ENCODE measurements at regions not wholly inside any gene's neighbourhood (a gene's known extent, or its start where the extent isn't known, plus 50 kb on each side); places are given as distances from the start of the nearest gene placed in this dataset.

DNA sequence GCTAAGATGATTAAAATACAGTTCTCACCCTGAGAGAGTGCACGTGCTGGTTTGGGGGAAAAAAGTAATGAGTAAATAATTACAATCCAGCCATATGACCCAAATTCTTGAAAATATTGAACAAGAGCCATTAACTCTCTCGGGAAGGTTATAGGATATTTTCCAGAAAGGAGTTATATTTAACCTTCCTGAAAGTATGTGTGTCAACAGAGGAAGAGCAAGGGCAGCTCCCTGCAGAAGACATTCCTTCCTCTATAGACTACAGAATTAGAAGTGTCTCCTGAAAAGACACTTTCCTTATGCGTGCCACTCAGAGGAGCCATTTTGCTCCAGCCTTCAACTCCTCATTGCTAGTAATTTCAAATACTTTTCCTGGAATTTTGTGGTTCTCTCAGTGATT, 648.7 kb downstream of the USP25 start:
- no peaks in the 10 kb centered on the region for H3K4me1 ChIP-seq (ENCODE audit: control insufficient read depth in 1 of 2, insufficient read depth in 2 of 2, low read length in 2 of 2)
- peaks cover 0 to 5% of the 10 kb centered on the region in 2 donors for H3K9me3 ChIP-seq (ENCODE audit: control insufficient read depth in 1 of 2, low read length in 2 of 2)
- no peak overlapping the region for H3K9ac ChIP-seq (ENCODE audit: low read depth in 1 of 2, low read length in 2 of 2)
- H3K27me3 ChIP-seq (ENCODE audit: control insufficient read depth in 1 of 2, insufficient read depth in 2 of 2, low read length in 2 of 2) = no peaks in the 10 kb centered on the region
- no peaks in the 10 kb centered on the region for H3K36me3 ChIP-seq (ENCODE audit: control insufficient read depth in 1 of 2, insufficient read depth in 2 of 2, low read length in 2 of 2)
- H3K4me3 ChIP-seq (ENCODE audit: low read depth in 1 of 2, low read length in 2 of 2) = no peak overlapping the region
- no peak overlapping the region for H3K27ac ChIP-seq (ENCODE audit: low read depth, low read length)

GRCh38 chr21:16388291-16388690, 658.5 kb downstream of the USP25 start:
- Histone ChIP-seq H3K4me3 (ENCODE audit: low read depth in 1 of 2, low read length in 2 of 2) (no peak overlapping the region), H3K27ac (ENCODE audit: low read depth, low read length) (no peak overlapping the region), H3K9ac (ENCODE audit: low read depth in 1 of 2, low read length in 2 of 2) (no peak overlapping the region), H3K36me3 (ENCODE audit: control insufficient read depth in 1 of 2, insufficient read depth in 2 of 2, low read length in 2 of 2) (no peaks in the 10 kb centered on the region), H3K4me1 (ENCODE audit: control insufficient read depth in 1 of 2, insufficient read depth in 2 of 2, low read length in 2 of 2) (no peaks in the 10 kb centered on the region), H3K27me3 (ENCODE audit: control insufficient read depth in 1 of 2, insufficient read depth in 2 of 2, low read length in 2 of 2) (no peaks in the 10 kb centered on the region), H3K9me3 (ENCODE audit: control insufficient read depth in 1 of 2, low read length in 2 of 2) (peaks cover 8 to 10% of the 10 kb centered on the region in 2 donors)

- Histone ChIP-seq H3K27me3 (ENCODE audit: control insufficient read depth in 1 of 2, insufficient read depth in 2 of 2, low read length in 2 of 2) (no peaks in the 10 kb centered on the region), H3K4me1 (ENCODE audit: control insufficient read depth in 1 of 2, insufficient read depth in 2 of 2, low read length in 2 of 2) (no peaks in the 10 kb centered on the region), H3K9me3 (ENCODE audit: control insufficient read depth in 1 of 2, low read length in 2 of 2) (peaks cover 5 to 10% of the 10 kb centered on the region in 2 donors), H3K9ac (ENCODE audit: low read depth in 1 of 2, low read length in 2 of 2) (no peak overlapping the region), H3K27ac (ENCODE audit: low read depth, low read length) (no peak overlapping the region), H3K4me3 (ENCODE audit: low read depth in 1 of 2, low read length in 2 of 2) (no peak overlapping the region), H3K36me3 (ENCODE audit: control insufficient read depth in 1 of 2, insufficient read depth in 2 of 2, low read length in 2 of 2) (no peaks in the 10 kb centered on the region)
Measured at GRCh38 chr21:16388911-16389560, 659.3 kb downstream of the USP25 start.

DNA sequence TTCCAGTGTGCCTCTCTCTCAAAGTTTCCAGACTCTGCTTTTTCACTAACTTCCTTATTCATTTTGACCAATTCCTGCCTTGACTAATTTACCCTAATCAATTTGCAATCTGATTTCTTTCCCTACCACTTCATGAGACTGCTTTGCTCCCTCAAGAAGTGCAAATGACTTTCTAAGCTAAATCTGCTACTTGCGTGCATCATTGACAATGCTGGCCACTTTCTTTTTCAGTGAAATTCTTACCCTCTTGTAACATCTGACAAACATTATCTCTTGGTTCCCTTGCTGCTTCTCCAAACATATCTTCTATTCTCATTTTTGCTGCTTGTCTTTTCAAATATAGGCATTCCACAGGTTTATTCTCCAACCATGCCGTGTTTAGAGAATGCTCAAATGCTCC, 659.9 kb downstream of the USP25 start:
- Histone ChIP-seq H3K9ac (ENCODE audit: low read depth in 1 of 2, low read length in 2 of 2) (no peak overlapping the region), H3K36me3 (ENCODE audit: control insufficient read depth in 1 of 2, insufficient read depth in 2 of 2, low read length in 2 of 2) (no peaks in the 10 kb centered on the region), H3K9me3 (ENCODE audit: control insufficient read depth in 1 of 2, low read length in 2 of 2) (peaks cover 5 to 10% of the 10 kb centered on the region in 2 donors), H3K27ac (ENCODE audit: low read depth, low read length) (no peak overlapping the region), H3K4me3 (ENCODE audit: low read depth in 1 of 2, low read length in 2 of 2) (no peak overlapping the region), H3K27me3 (ENCODE audit: control insufficient read depth in 1 of 2, insufficient read depth in 2 of 2, low read length in 2 of 2) (no peaks in the 10 kb centered on the region), H3K4me1 (ENCODE audit: control insufficient read depth in 1 of 2, insufficient read depth in 2 of 2, low read length in 2 of 2) (no peaks in the 10 kb centered on the region)

DNA sequence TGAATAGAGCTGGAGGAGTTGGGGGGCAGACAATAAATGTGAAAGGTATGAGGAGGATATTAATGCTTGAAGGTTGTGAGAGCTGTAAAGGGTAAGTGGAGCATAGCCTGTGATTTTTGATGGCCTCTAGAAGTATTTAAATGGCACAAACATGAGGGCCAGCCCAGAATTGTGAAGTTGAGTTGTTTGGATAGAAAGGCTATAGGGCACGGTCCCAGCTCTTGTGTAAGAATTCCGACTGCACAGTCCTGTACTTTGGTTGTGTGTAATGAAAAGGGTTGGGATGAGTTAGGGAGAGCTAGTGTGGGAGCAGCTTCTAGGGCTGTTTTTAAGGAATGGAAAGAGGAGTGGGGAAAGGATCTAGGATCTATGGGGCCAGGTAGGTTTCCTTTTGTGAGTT, 665.5 kb downstream of the USP25 start:
- H3K27me3 ChIP-seq (ENCODE audit: control insufficient read depth in 1 of 2, insufficient read depth in 2 of 2, low read length in 2 of 2) = no peaks in the 10 kb centered on the region
- H3K36me3 ChIP-seq (ENCODE audit: control insufficient read depth in 1 of 2, insufficient read depth in 2 of 2, low read length in 2 of 2) = no peaks in the 10 kb centered on the region
- no peak overlapping the region for H3K4me3 ChIP-seq (ENCODE audit: low read depth in 1 of 2, low read length in 2 of 2)
- H3K9me3 ChIP-seq (ENCODE audit: control insufficient read depth in 1 of 2, low read length in 2 of 2) = peaks cover 5 to 8% of the 10 kb centered on the region in 2 donors
- no peaks in the 10 kb centered on the region for H3K4me1 ChIP-seq (ENCODE audit: control insufficient read depth in 1 of 2, insufficient read depth in 2 of 2, low read length in 2 of 2)
- no peak overlapping the region for H3K27ac ChIP-seq (ENCODE audit: low read depth, low read length)
- H3K9ac ChIP-seq (ENCODE audit: low read depth in 1 of 2, low read length in 2 of 2) = no peak overlapping the region

DNA sequence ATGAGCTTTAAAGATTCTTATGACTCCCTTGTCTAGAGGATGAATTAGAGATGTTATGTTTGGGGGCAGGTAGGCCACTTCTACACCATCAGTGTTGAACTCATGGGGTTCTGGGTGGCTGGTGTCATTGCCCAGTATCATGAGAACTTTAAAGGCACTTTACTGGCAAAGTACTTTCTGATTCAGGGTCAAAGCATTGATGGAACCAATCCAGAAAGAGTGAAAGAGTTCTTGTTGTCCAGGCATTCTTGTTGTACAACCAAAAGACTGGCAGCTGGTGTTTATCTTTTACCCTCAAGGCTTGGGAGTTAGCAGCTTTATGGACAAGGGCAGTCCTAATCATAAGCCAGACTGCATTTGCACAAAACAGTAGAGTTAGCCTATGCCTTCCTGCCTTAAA, 673.0 kb downstream of the USP25 start:
- H3K4me1 ChIP-seq (ENCODE audit: control insufficient read depth in 1 of 2, insufficient read depth in 2 of 2, low read length in 2 of 2) = no peaks in the 10 kb centered on the region
- H3K27ac ChIP-seq (ENCODE audit: low read depth, low read length) = no peak overlapping the region
- H3K36me3 ChIP-seq (ENCODE audit: control insufficient read depth in 1 of 2, insufficient read depth in 2 of 2, low read length in 2 of 2) = no peaks in the 10 kb centered on the region
- peaks cover 6% of the 10 kb centered on the region in 2 donors for H3K9me3 ChIP-seq (ENCODE audit: control insufficient read depth in 1 of 2, low read length in 2 of 2)
- H3K4me3 ChIP-seq (ENCODE audit: low read depth in 1 of 2, low read length in 2 of 2) = no peak overlapping the region
- H3K9ac ChIP-seq (ENCODE audit: low read depth in 1 of 2, low read length in 2 of 2) = no peak overlapping the region
- no peaks in the 10 kb centered on the region for H3K27me3 ChIP-seq (ENCODE audit: control insufficient read depth in 1 of 2, insufficient read depth in 2 of 2, low read length in 2 of 2)

DNA sequence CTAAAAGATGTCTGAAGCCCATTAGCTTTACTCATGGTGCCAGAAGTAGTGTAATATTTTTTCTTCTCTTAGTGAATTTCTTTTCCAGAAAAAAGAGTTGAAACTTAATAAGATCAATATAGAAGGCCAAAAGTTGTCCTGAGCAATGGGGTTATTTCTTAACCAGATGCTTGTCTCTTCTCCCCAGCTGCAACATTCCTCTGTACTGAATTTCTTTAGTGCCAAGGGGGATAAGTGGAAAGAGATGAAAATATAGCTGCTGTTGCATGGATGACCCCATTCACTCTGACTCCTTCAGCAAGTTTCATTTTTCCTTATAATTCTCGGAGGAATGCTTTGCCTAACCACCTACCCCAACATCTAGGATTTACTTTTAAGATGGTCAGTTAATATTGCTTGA, 675.0 kb downstream of the USP25 start:
- Histone ChIP-seq H3K9me3 (ENCODE audit: control insufficient read depth in 1 of 2, low read length in 2 of 2) (peaks cover 6% of the 10 kb centered on the region in 2 donors), H3K36me3 (ENCODE audit: control insufficient read depth in 1 of 2, insufficient read depth in 2 of 2, low read length in 2 of 2) (no peaks in the 10 kb centered on the region), H3K27me3 (ENCODE audit: control insufficient read depth in 1 of 2, insufficient read depth in 2 of 2, low read length in 2 of 2) (no peaks in the 10 kb centered on the region), H3K4me1 (ENCODE audit: control insufficient read depth in 1 of 2, insufficient read depth in 2 of 2, low read length in 2 of 2) (no peaks in the 10 kb centered on the region), H3K4me3 (ENCODE audit: low read depth in 1 of 2, low read length in 2 of 2) (no peak overlapping the region), H3K9ac (ENCODE audit: low read depth in 1 of 2, low read length in 2 of 2) (no peak overlapping the region), H3K27ac (ENCODE audit: low read depth, low read length) (no peak overlapping the region)

- Histone ChIP-seq H3K4me1 (ENCODE audit: control insufficient read depth in 1 of 2, insufficient read depth in 2 of 2, low read length in 2 of 2) (no peaks in the 10 kb centered on the region), H3K4me3 (ENCODE audit: low read depth in 1 of 2, low read length in 2 of 2) (no peak overlapping the region), H3K36me3 (ENCODE audit: control insufficient read depth in 1 of 2, insufficient read depth in 2 of 2, low read length in 2 of 2) (no peaks in the 10 kb centered on the region), H3K9ac (ENCODE audit: low read depth in 1 of 2, low read length in 2 of 2) (no peak overlapping the region), H3K27me3 (ENCODE audit: control insufficient read depth in 1 of 2, insufficient read depth in 2 of 2, low read length in 2 of 2) (no peaks in the 10 kb centered on the region), H3K27ac (ENCODE audit: low read depth, low read length) (no peak overlapping the region), H3K9me3 (ENCODE audit: control insufficient read depth in 1 of 2, low read length in 2 of 2) (peaks cover 1 to 2% of the 10 kb centered on the region in 2 donors)
Measured at GRCh38 chr21:16406355-16406754, 676.6 kb downstream of the USP25 start.

DNA sequence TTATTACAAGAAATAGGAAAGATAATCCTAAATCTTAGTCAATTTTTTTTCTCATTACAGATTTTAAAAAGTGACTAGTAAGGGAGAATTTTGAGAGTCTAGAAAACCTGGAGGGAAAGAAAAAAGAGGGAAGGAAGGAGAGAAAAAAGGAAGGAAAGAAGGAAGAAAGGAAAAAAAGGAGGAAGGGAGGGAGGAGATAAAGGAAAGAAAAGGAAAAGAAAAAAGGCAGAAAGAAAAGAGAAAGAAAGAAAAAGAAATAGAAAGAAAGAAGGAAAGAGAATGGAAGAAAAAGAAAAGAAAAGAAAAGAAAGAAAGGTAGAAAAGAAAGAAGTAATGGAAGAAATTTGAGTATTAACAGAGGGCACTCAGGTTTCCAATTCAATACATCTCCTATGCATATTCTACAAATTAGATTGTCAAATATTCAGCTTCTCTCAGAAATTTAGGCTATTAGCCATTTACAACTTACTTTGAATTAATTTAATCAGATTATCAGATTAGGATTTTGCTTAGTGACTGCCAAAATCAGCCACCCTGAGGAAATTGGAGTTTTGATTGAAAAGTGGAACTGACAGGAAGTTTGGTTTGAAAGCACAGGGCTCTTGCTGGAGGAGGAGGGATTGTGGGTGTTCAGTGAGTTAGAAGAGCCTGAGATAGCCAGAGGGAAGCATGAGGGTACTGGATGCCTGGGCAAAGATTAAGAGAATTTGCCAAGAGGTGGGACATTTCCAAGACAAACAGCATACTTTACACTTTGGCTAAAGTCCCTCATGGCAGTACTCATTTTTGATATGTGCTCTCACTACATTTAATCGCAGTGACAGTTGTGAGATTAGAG, 677.8 kb downstream of the USP25 start:
- no peaks in the 10 kb centered on the region for H3K4me1 ChIP-seq (ENCODE audit: control insufficient read depth in 1 of 2, insufficient read depth in 2 of 2, low read length in 2 of 2)
- no peaks in the 10 kb centered on the region for H3K36me3 ChIP-seq (ENCODE audit: control insufficient read depth in 1 of 2, insufficient read depth in 2 of 2, low read length in 2 of 2)
- H3K9ac ChIP-seq (ENCODE audit: low read depth in 1 of 2, low read length in 2 of 2) = no peak overlapping the region
- peaks cover 0 to 1% of the 10 kb centered on the region in 2 donors for H3K9me3 ChIP-seq (ENCODE audit: control insufficient read depth in 1 of 2, low read length in 2 of 2)
- H3K27ac ChIP-seq (ENCODE audit: low read depth, low read length) = no peak overlapping the region
- H3K4me3 ChIP-seq (ENCODE audit: low read depth in 1 of 2, low read length in 2 of 2) = no peak overlapping the region
- no peaks in the 10 kb centered on the region for H3K27me3 ChIP-seq (ENCODE audit: control insufficient read depth in 1 of 2, insufficient read depth in 2 of 2, low read length in 2 of 2)

- Histone ChIP-seq H3K36me3 (ENCODE audit: control insufficient read depth in 1 of 2, insufficient read depth in 2 of 2, low read length in 2 of 2) (no peaks in the 10 kb centered on the region), H3K9me3 (ENCODE audit: control insufficient read depth in 1 of 2, low read length in 2 of 2) (peaks cover 0 to 2% of the 10 kb centered on the region in 2 donors), H3K9ac (ENCODE audit: low read depth in 1 of 2, low read length in 2 of 2) (no peak overlapping the region), H3K4me1 (ENCODE audit: control insufficient read depth in 1 of 2, insufficient read depth in 2 of 2, low read length in 2 of 2) (no peaks in the 10 kb centered on the region), H3K4me3 (ENCODE audit: low read depth in 1 of 2, low read length in 2 of 2) (no peak overlapping the region), H3K27me3 (ENCODE audit: control insufficient read depth in 1 of 2, insufficient read depth in 2 of 2, low read length in 2 of 2) (no peaks in the 10 kb centered on the region), H3K27ac (ENCODE audit: low read depth, low read length) (no peak overlapping the region)
Measured at GRCh38 chr21:16408280-16408679, 678.5 kb downstream of the USP25 start.

Measured in duodenal mucosa (tissue), 2 donors.